ENCODE measurements at regions not wholly inside any gene's neighbourhood (a gene's known extent, or its start where the extent isn't known, plus 50 kb on each side); places are given as distances from the start of the nearest gene placed in this dataset.

DNA sequence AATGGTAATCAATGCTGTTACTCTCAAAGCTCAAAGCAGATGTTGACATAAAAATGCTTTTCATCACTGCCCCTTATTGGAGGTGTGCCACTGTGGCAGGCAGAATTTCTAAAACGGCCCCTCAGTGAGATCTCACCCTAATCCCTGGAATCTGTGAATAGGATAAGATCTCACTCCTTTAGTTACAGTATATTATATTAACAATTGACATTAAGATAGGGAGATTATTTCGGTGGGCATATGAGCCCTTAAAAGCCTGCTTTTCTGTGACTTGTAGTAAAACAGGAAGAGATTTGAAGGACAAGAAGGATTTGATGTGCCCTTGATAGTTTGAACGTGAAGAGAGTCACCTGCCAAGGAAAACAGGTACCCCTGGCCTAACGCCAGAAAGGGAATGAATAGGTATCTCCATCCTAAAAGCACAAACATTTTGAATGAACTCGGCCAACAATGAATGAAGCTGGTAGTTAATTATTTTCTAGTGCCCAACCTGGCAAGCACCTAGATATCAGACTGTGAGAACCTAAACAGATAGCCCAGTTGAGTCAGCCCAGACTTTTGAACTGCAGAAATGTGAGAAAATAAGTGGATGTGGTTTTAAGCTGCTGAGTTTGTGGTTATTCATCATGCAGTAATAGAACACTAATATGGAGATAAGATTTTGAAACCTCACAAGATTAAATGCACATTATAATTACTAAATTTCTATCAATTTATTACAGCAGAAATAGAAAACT lies 881.6 kb downstream of the PCDH18 start:
- DNase-seq, result no peak

GRCh38 chr4:136644279-136644678 lies 888.0 kb downstream of the PCDH18 start:
- DNase-seq, result no peak

GRCh38 chr4:136643416-136643815 lies 888.9 kb downstream of the PCDH18 start:
- peak; percentile 78 for DNase-seq

GRCh38 chr4:136637071-136637777 lies 895.1 kb downstream of the PCDH18 start:
- no peak for DNase-seq

DNA sequence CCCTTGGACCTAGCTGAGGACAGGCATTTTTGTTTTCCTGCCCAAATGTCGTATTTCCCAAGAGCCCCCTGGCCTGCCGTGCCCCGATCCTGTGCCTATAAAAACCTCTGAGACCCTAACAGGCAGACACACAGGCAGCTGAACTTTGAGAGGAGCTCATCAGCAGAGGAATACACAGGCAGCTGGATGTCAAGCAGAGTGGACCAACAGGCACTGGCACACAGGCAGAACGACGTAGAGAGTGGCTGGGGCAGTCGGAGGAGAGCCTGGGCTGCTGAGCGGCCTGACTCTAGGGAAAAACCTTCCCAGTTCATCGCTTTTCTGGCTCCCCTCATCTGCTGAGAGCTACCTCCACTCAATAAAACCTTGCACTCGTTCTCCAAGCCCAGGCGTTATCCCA lies 896.1 kb downstream of the PCDH18 start:
- DNase-seq, result no peak

GRCh38 chr4:136634121-136634520 lies 898.2 kb downstream of the PCDH18 start:
- DNase-seq, result no peak

- no peak for DNase-seq
These were observed 932.4 kb downstream of the PCDH18 start for GRCh38 chr4:136599890-136600289.

GRCh38 chr4:136590440-136590839 lies 941.9 kb downstream of the PCDH18 start:
- no peak for DNase-seq

DNA sequence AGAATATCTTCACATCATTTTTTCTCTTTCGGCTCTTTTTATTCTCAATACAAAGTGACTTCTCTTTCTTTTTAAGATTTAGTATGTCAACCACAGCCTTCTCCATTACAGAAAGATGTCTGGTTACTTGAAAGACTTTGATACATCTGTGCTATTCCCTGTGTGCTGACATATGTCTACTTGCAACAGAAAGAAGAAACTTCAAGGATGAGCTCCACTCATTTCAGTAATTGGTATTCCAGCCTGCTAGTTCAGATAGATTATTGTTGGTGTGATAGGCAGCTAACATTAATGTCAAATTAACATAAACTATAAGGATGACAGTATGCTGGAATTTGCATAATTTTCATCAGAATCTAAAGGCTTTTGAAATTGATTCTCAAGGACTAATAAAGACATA lies 948.7 kb downstream of the PCDH18 start:
- no peak for DNase-seq

GRCh38 chr4:136581119-136581518 lies 951.2 kb downstream of the PCDH18 start:
- DNase-seq, result no peak

GRCh38 chr4:136575146-136575545 lies 957.1 kb downstream of the PCDH18 start:
- no peak for DNase-seq

DNA sequence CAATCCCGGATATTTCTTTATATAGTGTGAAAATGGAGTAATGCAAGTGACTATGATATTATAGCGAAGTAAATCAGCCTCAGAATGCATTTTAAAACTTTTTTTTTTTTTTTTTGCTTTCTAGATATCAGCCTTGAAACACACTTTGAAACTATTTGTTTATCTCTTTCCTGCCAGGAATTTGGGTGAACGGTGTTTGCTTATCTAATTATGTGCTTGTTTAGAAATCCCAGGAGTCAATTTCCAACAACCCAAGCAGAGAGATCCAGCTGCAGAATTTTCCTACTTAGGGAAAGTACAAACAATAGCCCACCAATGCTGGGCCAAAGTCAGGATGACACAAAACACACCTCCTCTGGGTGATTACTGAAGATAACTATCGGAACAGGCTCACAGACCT lies 958.8 kb downstream of the PCDH18 start:
- DNase-seq, result no peak

- DNase-seq, result no peak
These were observed 961.0 kb downstream of the PCDH18 start for GRCh38 chr4:136571315-136571714.

DNA sequence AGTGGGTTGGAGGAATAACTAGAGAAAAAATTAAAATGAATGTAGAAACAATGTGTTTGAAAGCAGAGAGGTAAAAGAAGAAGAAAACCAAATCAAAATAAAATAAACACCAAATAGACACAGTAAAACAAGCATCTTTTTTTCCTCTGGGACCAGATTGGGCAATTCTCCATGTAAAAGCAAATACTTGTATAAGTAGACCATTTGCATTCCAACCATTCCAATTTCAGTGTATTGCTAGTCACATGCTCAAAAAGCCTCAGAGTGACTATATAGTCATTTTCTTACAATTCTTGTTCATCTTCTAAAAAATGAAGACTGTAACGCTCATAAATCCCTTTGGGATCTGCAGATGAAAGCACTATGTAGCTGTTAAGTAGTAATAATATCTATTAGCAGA lies 969.5 kb downstream of the PCDH18 start:
- DNase-seq, result no peak

DNA sequence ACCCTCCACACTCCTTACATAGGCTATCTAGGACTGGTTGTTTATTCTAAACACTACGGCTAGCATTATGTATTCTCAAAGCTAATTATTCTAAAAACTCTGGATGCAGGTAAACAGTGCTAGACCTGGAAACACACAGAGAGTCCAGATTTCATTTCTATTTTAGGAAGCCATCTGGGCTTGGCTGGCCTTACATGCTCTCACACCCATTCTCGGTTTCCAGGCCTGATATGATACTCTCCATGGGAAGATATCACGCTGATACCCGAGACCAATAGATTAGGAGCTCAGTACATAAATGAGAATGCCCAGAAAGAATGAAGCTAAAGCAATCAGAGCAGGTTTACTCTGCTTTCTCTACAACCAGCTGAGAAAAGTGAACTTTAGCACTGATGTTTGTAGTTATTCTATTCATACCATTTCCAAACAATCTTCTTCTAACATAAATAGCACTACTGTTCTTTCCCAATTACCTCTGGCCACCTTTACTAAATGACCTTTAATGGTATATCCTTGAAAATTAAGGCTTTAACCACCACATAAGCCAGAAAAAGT lies 973.3 kb downstream of the PCDH18 start:
- no peak for DNase-seq

DNA sequence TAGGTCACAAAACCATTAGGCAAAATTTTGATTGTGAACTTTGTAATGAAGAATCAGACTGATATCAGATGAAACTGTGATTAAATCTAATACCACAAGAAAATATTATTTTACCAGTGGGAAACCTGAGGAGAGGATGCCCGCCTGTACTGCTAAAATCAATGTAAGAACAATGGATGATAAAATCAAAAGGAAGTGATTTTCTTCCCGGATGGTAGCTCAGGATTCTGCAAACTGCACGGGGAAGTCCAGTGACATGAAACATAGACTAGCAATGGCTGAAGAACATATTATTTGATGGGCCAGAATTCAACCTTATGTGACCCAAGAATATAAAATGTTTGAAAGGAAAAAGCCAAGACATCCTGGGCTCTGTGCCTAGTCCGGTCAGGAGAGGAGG lies 974.9 kb downstream of the PCDH18 start:
- no peak for DNase-seq

DNA sequence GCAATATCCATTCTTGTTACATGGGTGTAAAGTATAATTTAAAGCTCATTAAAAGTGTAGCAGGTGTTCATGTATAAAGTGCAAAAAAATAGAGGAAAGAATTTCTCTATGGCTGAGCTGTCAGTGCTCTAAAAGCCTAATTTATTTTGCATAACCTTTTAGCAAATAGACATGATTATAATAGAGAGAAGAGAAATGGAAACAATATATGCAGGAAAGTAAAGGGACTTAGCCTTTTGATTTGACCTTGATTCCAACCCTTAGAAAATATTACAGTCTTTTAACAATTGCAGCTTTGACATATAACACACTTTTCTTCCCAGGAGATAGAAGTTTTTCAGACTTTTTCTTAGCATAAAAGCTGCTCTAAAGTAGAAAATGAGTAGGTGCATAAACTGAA lies 978.3 kb downstream of the PCDH18 start:
- no peak for DNase-seq

GRCh38 chr4:136551753-136552152 lies 980.5 kb downstream of the PCDH18 start:
- no peak for DNase-seq

DNA sequence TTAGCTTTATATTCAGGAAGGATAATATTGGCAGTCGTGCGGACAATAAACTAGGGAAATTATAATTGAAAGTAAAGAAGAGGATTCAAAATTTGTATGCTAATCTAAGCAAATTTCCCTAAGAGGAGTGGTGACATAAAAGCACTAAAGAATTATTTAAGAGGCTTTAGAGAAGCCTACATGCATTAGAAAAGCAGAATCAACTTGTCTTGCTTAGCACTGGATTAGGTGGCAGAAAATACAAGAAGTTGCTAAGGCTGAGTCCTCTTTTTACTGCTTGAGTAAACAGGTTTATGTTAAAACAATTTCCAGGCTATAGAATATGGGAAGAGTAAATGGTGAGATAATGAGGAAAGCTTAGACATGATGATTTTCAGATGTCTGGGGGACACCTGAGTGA lies 991.5 kb downstream of the PCDH18 start:
- no peak for DNase-seq

DNA sequence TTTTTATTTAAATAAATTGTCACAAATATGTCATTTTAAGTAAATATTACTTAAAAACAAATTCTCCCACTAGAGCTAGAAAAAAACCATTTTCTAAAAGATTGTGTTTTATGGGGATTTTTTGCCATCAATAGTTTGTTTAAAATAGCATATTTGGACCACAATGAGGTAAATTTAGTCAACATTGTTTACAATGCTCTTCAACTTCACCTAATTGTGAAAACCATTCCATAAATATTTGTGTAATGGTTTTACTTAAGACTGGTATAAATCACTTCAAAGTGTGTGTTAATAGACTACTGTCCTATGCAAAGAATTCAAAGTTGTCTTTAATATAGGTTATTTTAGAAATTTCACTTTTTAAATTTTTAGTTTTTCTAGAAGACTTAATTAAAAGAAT lies 1004.2 kb downstream of the PCDH18 start:
- DNase-seq, result no peak

GRCh38 chr4:136526517-136526916 lies 1005.8 kb downstream of the PCDH18 start:
- no peak for DNase-seq

DNA sequence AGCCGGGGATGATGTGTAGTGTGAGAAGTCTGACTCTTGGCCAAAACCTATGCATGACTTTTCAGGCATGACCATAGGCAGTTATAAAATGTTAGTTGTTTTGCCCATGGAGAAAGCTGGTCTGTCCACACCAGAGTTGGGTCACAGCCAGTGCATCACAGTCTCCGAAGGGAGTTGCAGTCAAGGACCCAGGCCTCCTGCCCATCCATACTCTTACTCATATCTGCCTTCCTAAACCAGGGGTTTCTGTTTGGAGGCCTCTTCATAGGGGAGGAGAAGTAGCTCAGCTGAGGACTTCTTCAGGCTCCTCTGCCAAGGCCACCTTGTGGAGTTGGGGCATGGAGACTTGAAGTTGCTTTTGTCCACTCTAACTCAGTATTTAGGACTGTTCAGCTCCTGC lies 1008.3 kb downstream of the PCDH18 start:
- DNase-seq, result no peak

DNA sequence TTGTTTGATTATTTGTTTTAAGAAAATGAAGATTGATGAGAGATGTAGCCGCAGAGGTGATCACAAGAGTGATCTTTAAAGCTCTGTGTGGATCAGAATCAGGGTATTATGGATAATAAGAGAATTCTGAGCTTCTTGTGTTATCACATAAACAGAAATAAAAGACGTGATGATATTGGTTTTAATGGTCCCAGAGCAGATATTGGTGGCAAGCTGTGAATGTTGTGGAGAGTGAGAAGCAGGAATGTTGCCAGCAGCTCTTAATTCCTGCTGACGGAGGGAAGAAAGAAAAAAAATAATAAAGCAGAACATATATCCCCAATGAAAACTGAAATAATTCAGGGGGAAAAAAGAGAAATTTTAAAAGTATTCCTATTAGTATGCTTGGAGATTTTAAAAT lies 1015.9 kb downstream of the PCDH18 start:
- DNase-seq, result no peak

- DNase-seq, result no peak
These were observed 1027.3 kb downstream of the PCDH18 start for GRCh38 chr4:136505020-136505419.

All from NCI-H524 treated with DMSO at 0.1 percent for 48 hours (cell line).